A673 (cell line): ENCODE measurements at regions not wholly inside any gene's neighbourhood (a gene's known extent, or its start where the extent isn't known, plus 50 kb on each side); places are given as distances from the start of the nearest gene placed in this dataset.

Experiments used
- BruUV-seq: library from RNA; stranded (reverse); fragments of 400-500 nt; replicated peaks from 2 replicates; lab custom pipeline; 2021; lab: Mats Ljungman, UMichigan
- CTCF ChIA-PET: fragments of 300-600 bp; sonication (Branson Sonifier 250); formaldehyde crosslinking; loops from one replicate; lab custom pipeline; 2022; ENCODE audit warnings: antibody characterized with exemption; lab: Charles Lee
- POLR2A ChIA-PET: fragments of 300-600 bp; sonication (Branson Sonifier 250); formaldehyde crosslinking; loops from one replicate; lab custom pipeline; 2022; ENCODE audit warnings: antibody characterized with exemption; ENCODE audit not compliant: low non-redundant PET; lab: Charles Lee
- DNase-seq: peaks from one replicate; pipeline ENCODE4 v3.0.0-alpha.2; 2015; ENCODE audit warnings: low spot score
- H3K27ac ChIP-seq: fragments of 200-600 bp; sonication (generic); 2 replicates; pipeline ENCODE4 v1.5.1; 2016; ENCODE audit warnings: mixed run types, low read depth, mild to moderate bottlenecking, mixed read lengths, antibody characterized with exemption, low read length; ENCODE audit not compliant: poor library complexity, severe bottlenecking
- H3K27me3 ChIP-seq: fragments of 200-600 bp; sonication (generic); replicated peaks from 2 replicates; pipeline ENCODE4 v1.6.1; 2017; ENCODE audit warnings: mixed run types, low read depth, mild to moderate bottlenecking, mixed read lengths, antibody characterized with exemption, low read length; ENCODE audit not compliant: insufficient read depth, poor library complexity
- H3K36me3 ChIP-seq: fragments of 200-600 bp; sonication (generic); 2 replicates; pipeline ENCODE4 v1.6.1; 2016; ENCODE audit warnings: mixed run types, mild to moderate bottlenecking, mixed read lengths, antibody characterized with exemption, low read length; ENCODE audit not compliant: insufficient read depth, poor library complexity, severe bottlenecking
- H3K4me1 ChIP-seq: fragments of 200-600 bp; sonication (generic); 2 replicates; pipeline ENCODE4 v1.6.1; 2017; ENCODE audit warnings: mixed run types, mild to moderate bottlenecking, mixed read lengths, antibody characterized with exemption, low read length; ENCODE audit not compliant: insufficient read depth, poor library complexity, severe bottlenecking
- H3K4me3 ChIP-seq: fragments of 200-600 bp; sonication (generic); 2 replicates; pipeline ENCODE4 v1.5.1; 2016; ENCODE audit warnings: low read depth, mixed run types, mild to moderate bottlenecking, mixed read lengths, low read length; ENCODE audit not compliant: poor library complexity, severe bottlenecking
- H3K9me3 ChIP-seq: fragments of 200-600 bp; sonication (generic); 2 replicates; pipeline ENCODE4 v1.6.1; 2016; ENCODE audit warnings: mixed run types, low read depth, mild to moderate bottlenecking, mixed read lengths, antibody characterized with exemption, low read length; ENCODE audit not compliant: poor library complexity, severe bottlenecking
- EZH2 ChIP-seq: fragments of 200-600 bp; sonication (generic); IDR thresholded peaks from 2 replicates; pipeline ENCODE4 v1.6.1; 2017; ENCODE audit warnings: borderline replicate concordance, low read depth, mild to moderate bottlenecking, mixed read lengths, antibody characterized with exemption, low read length; ENCODE audit not compliant: poor library complexity, severe bottlenecking
- intact Hi-C: fragments of 100-400 bp; cut with micrococcal nuclease; formaldehyde crosslinking; loops from one replicate; pipeline ENCODE4 v1.10.0; 2022; ENCODE audit not compliant: unreplicated experiment
- TF ChIP-seq, protein P1 (sequence below): fragments of 300-800, 200-600 bp; sonication (generic); conservative IDR thresholded peaks from 2 replicates; pipeline ENCODE4 v1.5.1; 2017; ENCODE audit warnings: low read depth, mild to moderate bottlenecking, antibody characterized with exemption, low read length, moderate library complexity, mixed read lengths

DNA sequence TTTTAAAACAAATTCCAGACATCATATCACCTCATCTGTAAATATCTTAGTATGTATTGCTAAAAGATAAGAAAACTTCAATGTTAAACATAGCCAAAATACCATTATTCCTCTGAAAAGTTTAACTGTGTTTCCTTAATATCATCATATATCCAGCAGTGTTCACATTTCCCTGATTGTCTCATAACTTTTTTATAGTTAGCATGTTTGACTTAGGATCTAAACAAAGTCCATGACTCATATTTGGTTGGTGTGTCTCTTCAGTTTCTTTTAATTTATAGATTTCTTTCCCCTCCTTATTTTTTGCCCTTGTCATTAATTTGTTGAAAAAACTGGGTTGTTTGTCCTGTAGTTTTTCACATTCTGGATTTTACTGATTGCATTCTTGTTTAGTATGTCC, 163.0 kb downstream of the RPS12 start:
- TF ChIP-seq, protein P1, sequence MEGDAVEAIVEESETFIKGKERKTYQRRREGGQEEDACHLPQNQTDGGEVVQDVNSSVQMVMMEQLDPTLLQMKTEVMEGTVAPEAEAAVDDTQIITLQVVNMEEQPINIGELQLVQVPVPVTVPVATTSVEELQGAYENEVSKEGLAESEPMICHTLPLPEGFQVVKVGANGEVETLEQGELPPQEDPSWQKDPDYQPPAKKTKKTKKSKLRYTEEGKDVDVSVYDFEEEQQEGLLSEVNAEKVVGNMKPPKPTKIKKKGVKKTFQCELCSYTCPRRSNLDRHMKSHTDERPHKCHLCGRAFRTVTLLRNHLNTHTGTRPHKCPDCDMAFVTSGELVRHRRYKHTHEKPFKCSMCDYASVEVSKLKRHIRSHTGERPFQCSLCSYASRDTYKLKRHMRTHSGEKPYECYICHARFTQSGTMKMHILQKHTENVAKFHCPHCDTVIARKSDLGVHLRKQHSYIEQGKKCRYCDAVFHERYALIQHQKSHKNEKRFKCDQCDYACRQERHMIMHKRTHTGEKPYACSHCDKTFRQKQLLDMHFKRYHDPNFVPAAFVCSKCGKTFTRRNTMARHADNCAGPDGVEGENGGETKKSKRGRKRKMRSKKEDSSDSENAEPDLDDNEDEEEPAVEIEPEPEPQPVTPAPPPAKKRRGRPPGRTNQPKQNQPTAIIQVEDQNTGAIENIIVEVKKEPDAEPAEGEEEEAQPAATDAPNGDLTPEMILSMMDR, result no peak
- TF ChIP-seq EZH2, result no peak
- Histone ChIP-seq H3K27me3 (peaks cover 56% of the 10 kb centered on the region), H3K9me3 (no peaks in the 10 kb centered on the region), H3K4me3 (no peak overlapping the region), H3K4me1 (peaks cover 9% of the 10 kb centered on the region), H3K36me3 (no peaks in the 10 kb centered on the region), H3K27ac (no peak overlapping the region)
- no peak for DNase-seq
- CTCF ChIA-PET, result no interaction called here
- intact Hi-C loops, result no loop called here
- BruUV-seq, result no TSS peak
- POLR2A ChIA-PET, result no interaction called here

DNA sequence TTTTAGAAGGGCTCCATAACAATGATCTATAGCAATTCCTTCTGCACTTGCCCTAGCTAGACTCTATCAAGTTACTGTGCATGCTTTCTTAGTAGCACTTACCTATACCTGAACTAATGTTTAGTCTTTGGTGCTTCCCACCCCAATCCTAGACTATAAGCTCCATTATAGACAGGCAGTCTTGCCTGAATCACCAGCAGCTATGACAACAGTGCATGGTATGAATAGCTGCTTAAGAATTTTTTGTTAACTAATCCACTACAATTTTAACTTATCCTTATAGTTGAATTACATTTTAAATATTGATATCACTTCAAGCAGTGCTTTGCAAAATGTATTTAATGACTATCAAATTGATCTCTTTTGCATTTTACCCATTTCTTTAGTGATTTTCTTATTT, 164.3 kb downstream of the RPS12 start:
- H3K27ac ChIP-seq, result no peak overlapping the region
- DNase-seq, result no peak
- no peak for TF ChIP-seq EZH2
- TF ChIP-seq, protein P1, result no peak
- no peaks in the 10 kb centered on the region for H3K4me1 ChIP-seq
- ChIA-PET CTCF (no interaction called here), POLR2A (no interaction called here)
- no peaks in the 10 kb centered on the region for H3K9me3 ChIP-seq
- intact Hi-C loops, result no loop called here
- H3K27me3 ChIP-seq, result peaks cover 56% of the 10 kb centered on the region
- no peak overlapping the region for H3K4me3 ChIP-seq
- H3K36me3 ChIP-seq, result no peaks in the 10 kb centered on the region
- BruUV-seq, result no TSS peak

DNA sequence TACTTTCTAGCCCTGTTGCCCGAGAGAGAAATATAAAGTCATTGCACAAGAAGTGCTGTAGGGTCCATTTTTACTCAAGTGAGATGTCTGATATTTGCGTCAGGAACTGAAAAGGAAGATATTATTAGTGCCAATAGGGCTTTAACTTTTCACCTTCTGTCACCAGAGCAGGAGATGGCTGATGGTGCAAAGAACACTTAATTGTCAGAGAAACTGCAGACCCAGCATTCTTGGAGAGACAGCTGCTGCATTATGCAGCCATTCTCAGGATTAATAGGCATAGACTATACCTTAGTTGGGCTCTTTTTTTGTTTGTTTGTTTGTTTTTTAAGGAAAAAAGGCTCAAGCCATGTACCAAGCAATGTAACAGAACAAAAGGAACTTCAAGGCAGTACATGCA, 179.4 kb downstream of the RPS12 start:
- DNase-seq, result no peak
- TF ChIP-seq, protein P1, result no peak
- TF ChIP-seq EZH2, result no peak
- Histone ChIP-seq H3K27me3 (peaks cover 12% of the 10 kb centered on the region), H3K9me3 (no peaks in the 10 kb centered on the region), H3K4me1 (no peaks in the 10 kb centered on the region), H3K4me3 (no peak overlapping the region), H3K36me3 (no peaks in the 10 kb centered on the region), H3K27ac (no peak overlapping the region)
- BruUV-seq, result no TSS peak
- ChIA-PET POLR2A (interaction anchor here (0.6 kb wide), 1 partner anchor 1446 kb away, joined by 4 read pairs; no protein-coding TSS in a partner anchor), CTCF (no interaction called here)
- intact Hi-C loops, result no loop called here
